CD4-positive, alpha-beta memory T cell (primary cell): ENCODE measurements at regions not wholly inside any gene's neighbourhood (a gene's known extent, or its start where the extent isn't known, plus 50 kb on each side); places are given as distances from the start of the nearest gene placed in this dataset.
A peak's percentile ranks its signal among the peaks of the same experiment; 100 is the strongest.

Experiments used
- CTCF ChIA-PET: fragments of 350-600 bp; sonication (Branson Sonifier 250); formaldehyde crosslinking; loops from one replicate; lab custom pipeline; 2021; ENCODE audit warnings: inconsistent platforms; ENCODE audit not compliant: partially characterized antibody; lab: Charles Lee
- POLR2A ChIA-PET: fragments of 350-600 bp; sonication (Branson Sonifier 250); formaldehyde crosslinking; loops from one replicate; lab custom pipeline; 2021; ENCODE audit not compliant: partially characterized antibody; lab: Charles Lee
- DNase-seq, 5 donors: peaks; one replicate each; pipeline versions ENCODE4 v3.0.0 to v3.0.0-alpha.2; 2020 to 2022; ENCODE audit warnings: mixed read lengths in 1 of 5
- H3K27ac ChIP-seq: one replicate; pipeline ENCODE4 v1.7.0; 2013; ENCODE audit warnings: low read depth, low read length
- H3K27me3 ChIP-seq: 2 replicates; pipeline ENCODE4 v1.7.0; 2013; ENCODE audit warnings: mild to moderate bottlenecking, low read length, moderate library complexity; ENCODE audit not compliant: insufficient read depth
- H3K36me3 ChIP-seq: 2 replicates; pipeline ENCODE4 v1.7.0; 2013; ENCODE audit warnings: mild to moderate bottlenecking, low read length, moderate library complexity; ENCODE audit not compliant: insufficient read depth
- H3K4me1 ChIP-seq: 2 replicates; pipeline ENCODE4 v1.7.0; 2013; ENCODE audit warnings: mild to moderate bottlenecking, low read length, moderate library complexity; ENCODE audit not compliant: insufficient read depth
- H3K4me3 ChIP-seq, 2 donors: one replicate each; pipeline ENCODE4 v1.7.0; 2013; ENCODE audit warnings: low read length in 2 of 2, mild to moderate bottlenecking in 1 of 2
- H3K9me3 ChIP-seq, 2 donors: one replicate each; pipeline ENCODE4 v1.7.0; 2013; ENCODE audit warnings: low read length in 2 of 2, control low read depth in 1 of 2; ENCODE audit not compliant: control insufficient read depth in 1 of 2
- H3K27ac Mint-ChIP-seq, 7 donors: one replicate each; pipeline ENCODE4 v1.8.0; 2020 to 2021; ENCODE audit warnings: mixed read lengths in 7 of 7, mild to moderate bottlenecking in 6 of 7, inconsistent platforms in 3 of 7, moderate library complexity in 3 of 7
- H3K27me3 Mint-ChIP-seq, 2 donors: one replicate each; pipeline ENCODE4 v1.8.0; 2020 to 2021; ENCODE audit warnings: mixed read lengths in 2 of 2
- H3K36me3 Mint-ChIP-seq, 2 donors: one replicate each; pipeline ENCODE4 v1.8.0; 2020 to 2021; ENCODE audit warnings: mixed read lengths in 2 of 2, inconsistent platforms in 1 of 2, mild to moderate bottlenecking in 1 of 2
- H3K4me1 Mint-ChIP-seq, 4 donors: one replicate each; pipeline ENCODE4 v1.8.0; 2020 to 2021; ENCODE audit warnings: mixed read lengths in 4 of 4, mild to moderate bottlenecking in 1 of 4
- H3K4me3 Mint-ChIP-seq, 8 donors: one replicate each; pipeline ENCODE4 v1.8.0; 2020 to 2021; ENCODE audit warnings: mixed read lengths in 8 of 8, mild to moderate bottlenecking in 7 of 8, moderate library complexity in 6 of 8, inconsistent platforms in 3 of 8
- H3K9me3 Mint-ChIP-seq, 8 donors: one replicate each; pipeline ENCODE4 v1.8.0; 2020 to 2021; ENCODE audit warnings: mixed read lengths in 8 of 8, mild to moderate bottlenecking in 5 of 8, inconsistent platforms in 3 of 8, moderate library complexity in 1 of 8
- intact Hi-C: fragments of 100-400 bp; cut with micrococcal nuclease; formaldehyde crosslinking; loops from one replicate; pipeline ENCODE4 v1.15.1; 2023

DNA sequence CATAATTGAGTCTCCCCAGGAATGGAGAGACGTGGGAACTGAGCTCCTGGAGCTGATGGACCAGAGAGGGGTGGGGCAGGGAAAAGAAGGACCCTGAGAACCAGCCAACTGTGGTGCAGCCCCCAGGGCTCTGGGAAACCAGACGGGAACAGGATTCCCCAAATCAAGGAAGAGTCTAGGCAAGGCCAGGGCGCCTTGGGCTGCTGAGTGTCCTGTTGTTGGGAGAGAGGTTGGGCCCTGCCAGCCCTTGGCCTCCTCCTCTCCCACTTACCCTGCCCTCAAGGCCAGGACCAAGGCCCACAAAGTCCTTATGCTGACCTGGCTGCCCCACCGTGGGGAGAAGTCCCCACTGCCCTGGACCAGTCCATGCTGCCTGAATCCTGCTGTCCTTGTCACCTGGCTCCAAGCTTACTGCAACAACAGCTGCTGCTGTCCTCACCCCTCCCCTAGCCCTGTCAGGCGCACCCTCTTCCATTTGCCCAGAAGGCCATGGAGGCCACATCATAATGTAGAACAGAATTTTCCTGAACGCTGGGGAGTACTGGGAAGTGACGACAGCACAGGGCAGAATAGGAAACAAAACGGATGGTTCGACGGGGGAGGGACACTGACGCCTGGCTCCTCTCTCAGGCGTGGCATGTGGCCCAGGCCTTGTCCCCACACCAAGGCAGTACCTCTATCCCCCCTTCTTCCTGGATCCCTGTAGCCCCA is 132.9 kb upstream of the ZMIZ1 start:
- H3K27ac ChIP-seq, result no peak overlapping the region
- no peaks in the 10 kb centered on the region for H3K9me3 ChIP-seq
- POLR2A ChIA-PET, result no interaction called here
- intact Hi-C loops, result no loop called here
- DNase-seq, result no peak
- H3K27ac Mint-ChIP-seq, result no peak overlapping the region
- H3K9me3 Mint-ChIP-seq, result no peaks in the 10 kb centered on the region
- no peaks in the 10 kb centered on the region for H3K4me1 ChIP-seq
- H3K4me1 Mint-ChIP-seq, result no peaks in the 10 kb centered on the region
- H3K4me3 Mint-ChIP-seq, result no peak overlapping the region
- H3K36me3 ChIP-seq, result no peaks in the 10 kb centered on the region
- no peaks in the 10 kb centered on the region for H3K27me3 ChIP-seq
- H3K27me3 Mint-ChIP-seq, result no peaks in the 10 kb centered on the region
- H3K4me3 ChIP-seq, result no peak overlapping the region
- no peaks in the 10 kb centered on the region for H3K36me3 Mint-ChIP-seq
- CTCF ChIA-PET, result interaction anchor here (0.6 to 8.9 kb wide), 4 partner anchors 11 to 260 kb away, joined by 3 to 58 read pairs (median 4); no protein-coding TSS in a partner anchor

DNA sequence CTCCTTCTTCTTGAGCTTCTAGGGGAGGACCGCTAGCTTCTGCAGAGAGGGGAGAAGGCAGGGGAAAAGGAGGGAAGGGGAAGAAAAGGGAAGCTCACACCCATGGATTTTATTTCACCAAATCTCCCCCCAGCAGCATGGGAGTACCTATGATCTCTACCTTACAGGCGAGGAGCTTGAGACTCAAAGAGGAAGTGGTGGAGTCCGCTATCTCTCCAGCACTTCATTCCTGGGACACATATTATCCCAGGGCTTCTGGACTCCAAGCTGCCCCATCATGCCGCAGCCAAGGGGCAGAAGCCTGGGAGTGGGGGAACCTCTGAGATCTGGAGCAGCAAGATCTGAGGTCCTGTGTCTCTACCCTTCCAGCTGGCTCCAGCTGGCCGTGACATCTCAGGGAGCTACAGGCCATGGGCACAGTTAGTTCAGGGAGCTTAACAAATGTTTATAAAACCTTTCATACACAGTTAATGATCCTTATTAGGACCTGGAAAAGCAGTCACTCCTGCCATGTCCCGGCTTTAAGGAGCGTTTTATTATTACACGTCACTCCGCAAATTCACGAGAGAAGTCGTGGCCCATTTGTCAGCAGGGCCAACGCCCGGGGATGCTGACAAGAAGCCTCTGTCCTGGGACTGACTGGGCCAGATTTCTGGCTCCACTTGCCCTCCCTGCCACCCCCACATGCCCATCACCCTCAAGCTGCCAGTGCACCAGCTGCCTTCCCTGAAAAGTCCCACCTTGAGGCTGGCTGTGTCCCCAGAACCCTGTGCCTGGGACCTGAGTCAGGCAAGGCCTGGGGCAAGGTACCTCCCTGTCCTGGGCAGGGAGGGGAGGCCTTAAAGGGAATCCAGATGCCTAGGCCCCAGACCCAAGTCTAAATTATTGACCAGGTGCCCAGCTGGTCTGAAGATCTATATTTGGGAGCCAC is 132.1 kb upstream of the ZMIZ1 start:
- Histone ChIP-seq H3K27ac (no peak overlapping the region), H3K27me3 (no peaks in the 10 kb centered on the region), H3K4me3 (no peak overlapping the region), H3K36me3 (no peaks in the 10 kb centered on the region), H3K4me1 (no peaks in the 10 kb centered on the region), H3K9me3 (no peaks in the 10 kb centered on the region)
- H3K27me3 Mint-ChIP-seq, result no peaks in the 10 kb centered on the region
- intact Hi-C loops, result loop anchor here (1.0 kb wide), 2 partner anchors 132 to 259 kb away; partner anchors contain the start of gene ZMIZ1
- POLR2A ChIA-PET, result no interaction called here
- no peak overlapping the region for H3K4me3 Mint-ChIP-seq
- no peaks in the 10 kb centered on the region for H3K36me3 Mint-ChIP-seq
- CTCF ChIA-PET, result interaction anchor here (0.6 to 8.9 kb wide), 3 partner anchors 10 to 259 kb away, joined by 3 to 58 read pairs (median 4); no protein-coding TSS in a partner anchor
- no peaks in the 10 kb centered on the region for H3K4me1 Mint-ChIP-seq
- H3K9me3 Mint-ChIP-seq, result no peaks in the 10 kb centered on the region
- no peak for DNase-seq
- H3K27ac Mint-ChIP-seq, result no peak overlapping the region

DNA sequence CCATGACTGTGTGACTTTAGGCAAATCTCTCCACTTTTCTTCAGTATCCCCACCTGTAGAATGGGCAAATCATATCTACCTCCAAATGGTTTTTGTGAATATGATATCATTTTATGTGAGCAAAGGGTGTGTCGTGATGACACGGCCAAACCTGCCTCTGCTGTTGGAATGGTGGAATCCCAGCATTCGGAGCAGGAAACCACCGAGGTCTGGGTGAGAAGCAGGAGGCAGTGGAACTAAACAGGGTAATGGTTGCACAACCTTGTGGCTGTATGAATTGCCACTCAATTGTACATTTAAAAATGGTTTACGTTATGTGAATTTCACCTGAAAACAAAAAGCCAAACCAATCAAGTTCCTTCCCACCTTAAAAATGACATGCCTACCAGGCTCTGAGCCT is 131.4 kb upstream of the ZMIZ1 start:
- no peaks in the 10 kb centered on the region for H3K4me1 ChIP-seq
- no peak overlapping the region for H3K4me3 ChIP-seq
- ChIA-PET POLR2A (no interaction called here), CTCF (interaction anchor here (1.3 to 8.9 kb wide), 2 partner anchors 38 to 258 kb away, joined by 4 to 58 read pairs; no protein-coding TSS in a partner anchor)
- no peak overlapping the region for H3K27ac Mint-ChIP-seq
- H3K36me3 ChIP-seq, result no peaks in the 10 kb centered on the region
- peaks cover 0 to under 1% (median 0%) of the 10 kb centered on the region in 8 donors for H3K9me3 Mint-ChIP-seq
- intact Hi-C loops, result loop anchor here (1.0 kb wide), 2 partner anchors 131 to 258 kb away; partner anchors contain the start of gene ZMIZ1
- DNase-seq, result no peak
- H3K4me3 Mint-ChIP-seq, result no peak overlapping the region
- H3K27me3 ChIP-seq, result no peaks in the 10 kb centered on the region
- H3K27ac ChIP-seq, result no peak overlapping the region
- peaks cover 0 to 2% of the 10 kb centered on the region in 2 donors for H3K36me3 Mint-ChIP-seq
- H3K27me3 Mint-ChIP-seq, result no peaks in the 10 kb centered on the region
- H3K4me1 Mint-ChIP-seq, result no peaks in the 10 kb centered on the region
- no peaks in the 10 kb centered on the region for H3K9me3 ChIP-seq

DNA sequence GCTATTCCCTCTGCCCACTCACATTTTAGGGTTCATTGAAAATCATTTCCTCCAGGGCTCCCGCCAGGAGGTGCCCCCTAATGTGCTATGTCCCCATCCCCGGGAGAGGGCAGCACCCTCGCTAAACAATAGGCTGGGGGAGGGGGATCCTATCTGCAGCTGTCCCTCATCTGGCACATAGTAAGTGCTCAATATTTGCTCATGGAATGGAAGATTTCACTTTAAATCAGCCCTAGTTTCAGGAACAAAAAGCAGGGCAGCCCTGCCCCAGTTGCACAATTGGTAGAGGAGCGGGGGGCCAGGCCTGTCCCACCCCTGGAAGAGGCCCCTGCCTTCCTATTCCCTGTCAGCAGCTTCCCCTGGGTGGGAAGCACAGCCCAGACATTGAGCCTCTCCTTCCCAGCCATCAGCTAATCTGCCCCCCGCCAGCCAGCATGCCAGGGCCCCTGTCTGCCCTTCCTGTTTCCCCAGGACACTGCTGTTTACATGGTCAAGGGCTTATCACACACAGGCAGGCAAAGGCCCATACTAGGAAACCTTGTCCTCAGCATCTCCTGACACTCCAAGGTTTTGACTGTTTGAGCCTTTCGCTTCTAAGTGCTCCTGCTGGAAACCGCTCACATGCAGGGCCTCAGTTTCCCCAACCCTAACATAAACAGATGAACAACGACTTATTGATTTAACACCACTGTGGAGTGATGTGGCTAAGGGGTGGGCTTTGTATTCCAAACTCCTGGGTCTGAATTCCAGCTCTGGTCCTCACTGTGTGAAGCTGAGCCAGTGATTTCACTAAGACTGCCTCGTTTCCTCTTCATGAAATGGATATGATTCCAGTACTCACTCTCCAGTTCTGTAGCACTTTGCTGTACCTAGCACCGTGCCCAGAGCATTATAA is 130.7 kb upstream of the ZMIZ1 start:
- Mint-ChIP-seq H3K9me3 (peaks cover 0 to 6% (median 2%) of the 10 kb centered on the region in 8 donors), H3K36me3 (peaks cover 0 to 2% of the 10 kb centered on the region in 2 donors), H3K27ac (peak overlapping the region in 1 of 7 donors; percentile 37), H3K27me3 (no peaks in the 10 kb centered on the region), H3K4me1 (no peaks in the 10 kb centered on the region), H3K4me3 (no peak overlapping the region)
- ChIA-PET CTCF (interaction anchor here (8.9 kb wide), 1 partner anchor 257 kb away, joined by 58 read pairs; no protein-coding TSS in a partner anchor), POLR2A (no interaction called here)
- Histone ChIP-seq H3K27ac (no peak overlapping the region), H3K4me1 (no peaks in the 10 kb centered on the region), H3K36me3 (no peaks in the 10 kb centered on the region), H3K4me3 (no peak overlapping the region), H3K9me3 (no peaks in the 10 kb centered on the region), H3K27me3 (no peaks in the 10 kb centered on the region)
- DNase-seq, result peak in 3 of 5 donors; percentile 4 to 17 (median 7)
- intact Hi-C loops, result loop anchor here (1.0 kb wide), 2 partner anchors 130 to 257 kb away; partner anchors contain the start of gene ZMIZ1

DNA sequence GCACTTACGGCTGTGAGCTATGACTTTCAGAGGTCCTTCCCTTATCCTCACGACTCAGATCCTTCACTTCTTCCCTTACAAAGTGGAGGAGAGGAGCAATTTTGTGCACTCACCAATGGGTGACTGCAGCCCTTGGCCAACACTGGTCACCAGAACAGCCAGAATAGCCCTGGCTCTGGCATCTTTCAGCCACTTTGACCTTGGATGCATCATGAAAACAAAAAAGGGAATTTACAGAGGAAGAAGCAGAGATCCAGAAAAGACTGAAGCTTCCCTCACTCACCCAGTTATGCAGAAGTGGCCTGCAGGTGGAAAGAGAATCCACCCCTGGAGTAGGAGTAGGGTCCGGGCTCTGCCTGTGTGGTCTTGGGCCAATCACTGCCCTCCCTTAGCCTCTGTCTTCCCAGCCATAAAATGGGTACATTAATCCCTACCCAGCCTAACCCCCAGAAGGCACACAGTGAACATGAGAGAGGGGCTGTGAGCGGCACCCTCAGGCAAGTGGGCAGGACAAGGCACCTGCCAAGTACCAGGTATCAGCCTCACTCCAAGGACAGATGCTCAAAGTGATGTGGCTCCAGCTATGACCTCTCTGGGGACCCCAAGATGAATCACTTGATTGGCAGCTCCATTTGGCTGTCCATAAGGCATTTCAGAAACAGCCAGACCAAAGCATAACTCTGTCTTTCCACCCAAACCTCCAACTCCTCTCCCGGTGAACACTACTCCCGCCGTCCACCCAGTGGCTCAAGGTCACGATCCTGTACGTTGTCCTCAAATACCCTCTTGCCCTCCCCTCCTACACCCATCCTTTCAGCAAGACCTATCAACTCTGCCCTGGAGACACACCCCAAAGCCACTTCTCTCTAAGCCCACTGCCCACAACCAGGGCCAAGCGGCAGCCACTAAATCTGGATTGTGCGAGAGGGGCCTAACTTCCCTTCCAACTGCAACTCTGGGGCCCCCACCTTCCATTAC is 129.8 kb upstream of the ZMIZ1 start:
- Mint-ChIP-seq H3K9me3 (peaks cover 0 to 8% (median 3%) of the 10 kb centered on the region in 8 donors), H3K36me3 (peaks cover 0 to 2% of the 10 kb centered on the region in 2 donors), H3K4me1 (no peaks in the 10 kb centered on the region), H3K27me3 (no peaks in the 10 kb centered on the region), H3K4me3 (no peak overlapping the region), H3K27ac (peak overlapping the region in 1 of 7 donors; percentile 15)
- Histone ChIP-seq H3K36me3 (no peaks in the 10 kb centered on the region), H3K4me3 (no peak overlapping the region), H3K27ac (no peak overlapping the region), H3K27me3 (no peaks in the 10 kb centered on the region), H3K4me1 (no peaks in the 10 kb centered on the region), H3K9me3 (no peaks in the 10 kb centered on the region)
- CTCF ChIA-PET, result no interaction called here
- no peak for DNase-seq
- POLR2A ChIA-PET, result no interaction called here
- intact Hi-C loops, result no loop called here

DNA sequence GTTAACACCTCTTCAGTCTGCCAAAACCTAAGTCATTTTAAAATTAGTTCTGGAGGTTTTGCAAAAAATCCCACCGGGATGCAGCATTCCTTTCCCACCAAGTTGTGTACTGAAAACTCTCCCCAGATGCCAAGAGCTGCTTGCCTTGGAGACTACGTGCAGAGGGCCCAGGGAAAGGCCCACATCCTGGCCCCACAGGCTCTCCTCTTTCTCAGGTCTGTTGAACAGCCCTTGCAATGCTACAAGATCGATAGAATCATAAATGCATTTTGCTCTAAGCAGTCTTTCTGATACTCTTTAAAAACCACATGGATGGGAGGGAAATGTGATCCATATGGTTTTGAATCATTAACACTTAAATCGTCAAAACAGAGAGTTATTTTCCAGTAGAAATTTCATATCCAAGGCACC is 126.7 kb upstream of the ZMIZ1 start:
- ChIA-PET POLR2A (no interaction called here), CTCF (no interaction called here)
- Mint-ChIP-seq H3K4me3 (no peak overlapping the region), H3K36me3 (peaks cover 0 to 2% of the 10 kb centered on the region in 2 donors), H3K9me3 (peaks cover 0 to 8% (median 3%) of the 10 kb centered on the region in 8 donors), H3K27me3 (no peaks in the 10 kb centered on the region), H3K27ac (no peak overlapping the region), H3K4me1 (peaks cover 0 to 4% (median 0%) of the 10 kb centered on the region in 4 donors)
- DNase-seq, result no peak
- Histone ChIP-seq H3K27ac (no peak overlapping the region), H3K4me3 (no peak overlapping the region), H3K27me3 (no peaks in the 10 kb centered on the region), H3K9me3 (no peaks in the 10 kb centered on the region), H3K36me3 (no peaks in the 10 kb centered on the region), H3K4me1 (no peaks in the 10 kb centered on the region)
- intact Hi-C loops, result no loop called here
